HG02759 (cell line): ENCODE measurements at regions not wholly inside any gene's neighbourhood (a gene's known extent, or its start where the extent isn't known, plus 50 kb on each side); places are given as distances from the start of the nearest gene placed in this dataset.

Experiments used
- ATAC-seq: cut with Tn5 transposase; IDR thresholded peaks from one replicate; pipeline ENCODE4 v1.9.1; 2021; ENCODE audit warnings: mild to moderate bottlenecking, moderate library complexity; ENCODE audit not compliant: unreplicated experiment

GRCh38 chr3:75985432-75985831 lies 200.1 kb upstream of the ZNF717 start:
- no peak for ATAC-seq

- no peak for ATAC-seq
Observed at GRCh38 chr3:76010252-76010651, 224.9 kb upstream of the ZNF717 start.

- ATAC-seq: no peak
Observed at GRCh38 chr3:76011121-76011520, 225.8 kb upstream of the ZNF717 start.

GRCh38 chr3:76015496-76015895 lies 230.1 kb upstream of the ZNF717 start:
- ATAC-seq: no peak

GRCh38 chr3:76016111-76016510 lies 230.8 kb upstream of the ZNF717 start:
- ATAC-seq: no peak

GRCh38 chr3:76016769-76017439 lies 231.6 kb upstream of the ZNF717 start:
- no peak for ATAC-seq

- no peak for ATAC-seq
Observed at GRCh38 chr3:76021376-76021775, 236.0 kb upstream of the ZNF717 start.

DNA sequence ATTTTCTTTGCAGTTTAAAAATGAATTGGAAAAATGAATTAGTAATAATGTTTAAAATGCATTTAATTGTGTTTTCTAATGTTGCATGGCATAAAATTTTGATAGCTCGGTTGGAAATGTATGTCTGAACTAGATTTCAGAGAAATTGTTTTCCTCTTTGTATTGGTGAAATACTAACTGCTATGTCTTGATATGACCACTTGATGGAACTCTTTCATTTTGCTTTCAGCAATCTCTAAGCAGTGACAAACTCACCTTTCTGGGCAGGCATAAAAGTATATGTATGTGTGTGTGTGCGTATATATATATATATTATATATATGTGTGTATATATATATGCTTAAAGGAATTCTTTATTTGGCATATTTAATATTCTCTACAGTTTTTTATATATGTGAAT lies 239.3 kb upstream of the ZNF717 start:
- no peak for ATAC-seq

- ATAC-seq: no peak
Observed at GRCh38 chr3:76025561-76025960, 240.2 kb upstream of the ZNF717 start.

GRCh38 chr3:76026379-76026778 lies 241.0 kb upstream of the ZNF717 start:
- ATAC-seq: no peak

DNA sequence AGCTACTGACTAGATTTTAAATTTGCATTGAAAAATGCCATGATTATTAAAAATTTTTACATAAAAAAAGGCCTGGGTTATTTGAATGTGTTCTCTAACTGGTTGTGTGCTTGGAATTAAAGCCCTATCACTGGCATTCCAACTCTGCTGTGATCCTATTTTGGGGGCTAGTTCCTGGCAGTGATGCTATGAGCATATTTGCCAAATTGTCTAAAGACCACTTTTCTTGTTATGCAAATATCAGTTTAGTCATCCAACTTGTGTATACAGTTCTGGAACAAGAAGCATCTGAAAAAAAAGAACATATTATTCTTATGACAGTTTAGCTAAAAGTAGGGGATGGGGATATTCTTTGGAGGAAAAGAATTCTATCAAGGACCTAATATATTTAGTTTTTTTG lies 243.4 kb upstream of the ZNF717 start:
- no peak for ATAC-seq

DNA sequence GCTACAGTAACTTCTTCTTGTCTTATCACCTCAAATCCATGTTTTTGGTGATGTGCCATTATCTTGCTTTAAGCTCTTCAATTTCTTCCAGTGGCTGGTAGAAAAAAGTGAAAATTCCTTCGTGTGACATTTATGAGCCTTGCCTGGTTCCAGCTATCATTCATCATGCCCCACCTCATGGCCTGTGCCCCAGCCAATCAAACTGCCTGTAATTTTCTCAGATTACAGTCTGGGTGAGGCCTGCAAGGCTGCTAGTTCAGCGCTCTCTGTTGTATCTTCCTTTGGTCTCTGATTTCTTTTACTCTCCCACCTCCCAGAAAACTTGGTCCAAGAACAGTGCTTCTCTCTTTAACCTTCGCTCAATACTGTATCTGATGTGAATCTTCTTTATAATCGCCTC lies 249.3 kb upstream of the ZNF717 start:
- no peak for ATAC-seq

GRCh38 chr3:76035117-76035516 lies 249.8 kb upstream of the ZNF717 start:
- ATAC-seq: no peak

DNA sequence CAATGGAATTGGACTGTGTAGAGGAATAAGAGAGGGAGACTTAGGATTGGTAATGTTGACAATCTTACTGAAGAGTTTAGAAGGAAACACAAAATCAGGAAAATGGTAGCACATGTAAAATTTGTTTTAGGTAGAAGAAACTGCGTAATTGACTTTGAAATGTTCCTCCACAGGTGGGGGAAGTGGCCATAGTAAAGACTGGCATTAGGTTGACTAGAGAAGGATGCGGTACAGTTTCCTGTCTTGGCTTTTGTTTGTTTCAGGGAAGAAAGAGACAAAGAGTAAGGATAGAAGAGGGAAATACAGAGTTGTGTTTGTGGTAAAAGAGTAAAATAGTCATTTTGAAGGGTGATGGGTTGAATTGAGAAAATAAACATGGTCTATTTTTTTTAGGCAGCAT lies 253.6 kb upstream of the ZNF717 start:
- no peak for ATAC-seq

- no peak for ATAC-seq
Observed at GRCh38 chr3:76039431-76039830, 254.1 kb upstream of the ZNF717 start.

DNA sequence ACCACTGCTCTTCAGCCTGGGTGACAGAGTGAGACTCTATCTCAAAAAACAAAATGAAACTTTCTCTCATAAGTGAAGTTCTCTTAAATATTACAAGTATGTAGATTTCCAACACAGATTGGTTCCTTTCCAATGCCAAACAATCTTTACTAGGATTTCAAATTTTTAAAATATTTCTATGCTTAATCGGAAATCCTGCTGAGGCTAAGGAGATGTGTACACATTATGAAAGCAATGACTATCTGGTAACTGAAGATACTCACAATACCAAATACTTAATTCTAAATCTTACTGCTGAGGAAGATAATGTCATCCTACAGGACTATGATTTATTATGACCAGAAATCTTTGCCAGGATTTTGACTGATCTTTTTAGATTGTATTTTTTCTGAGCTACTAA lies 255.6 kb upstream of the ZNF717 start:
- ATAC-seq: no peak

DNA sequence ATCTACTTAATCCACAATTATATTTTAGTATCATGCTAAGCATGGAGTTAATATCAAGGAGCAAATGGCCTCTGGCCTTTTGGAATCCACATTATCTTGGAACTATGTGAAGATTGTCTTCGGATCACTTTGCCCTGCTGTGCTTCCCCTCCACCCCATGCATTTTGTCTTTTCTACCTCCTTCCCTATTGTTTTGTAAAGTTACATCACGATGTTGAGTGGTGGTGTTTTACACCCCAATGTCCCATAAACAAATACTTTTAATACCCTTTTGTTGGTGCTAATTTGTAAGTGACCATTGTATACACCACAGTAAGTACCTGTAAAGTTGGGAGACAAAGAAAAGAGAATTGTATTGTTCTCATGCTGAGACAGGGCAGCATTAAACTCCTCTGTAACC lies 258.4 kb upstream of the ZNF717 start:
- ATAC-seq: no peak

DNA sequence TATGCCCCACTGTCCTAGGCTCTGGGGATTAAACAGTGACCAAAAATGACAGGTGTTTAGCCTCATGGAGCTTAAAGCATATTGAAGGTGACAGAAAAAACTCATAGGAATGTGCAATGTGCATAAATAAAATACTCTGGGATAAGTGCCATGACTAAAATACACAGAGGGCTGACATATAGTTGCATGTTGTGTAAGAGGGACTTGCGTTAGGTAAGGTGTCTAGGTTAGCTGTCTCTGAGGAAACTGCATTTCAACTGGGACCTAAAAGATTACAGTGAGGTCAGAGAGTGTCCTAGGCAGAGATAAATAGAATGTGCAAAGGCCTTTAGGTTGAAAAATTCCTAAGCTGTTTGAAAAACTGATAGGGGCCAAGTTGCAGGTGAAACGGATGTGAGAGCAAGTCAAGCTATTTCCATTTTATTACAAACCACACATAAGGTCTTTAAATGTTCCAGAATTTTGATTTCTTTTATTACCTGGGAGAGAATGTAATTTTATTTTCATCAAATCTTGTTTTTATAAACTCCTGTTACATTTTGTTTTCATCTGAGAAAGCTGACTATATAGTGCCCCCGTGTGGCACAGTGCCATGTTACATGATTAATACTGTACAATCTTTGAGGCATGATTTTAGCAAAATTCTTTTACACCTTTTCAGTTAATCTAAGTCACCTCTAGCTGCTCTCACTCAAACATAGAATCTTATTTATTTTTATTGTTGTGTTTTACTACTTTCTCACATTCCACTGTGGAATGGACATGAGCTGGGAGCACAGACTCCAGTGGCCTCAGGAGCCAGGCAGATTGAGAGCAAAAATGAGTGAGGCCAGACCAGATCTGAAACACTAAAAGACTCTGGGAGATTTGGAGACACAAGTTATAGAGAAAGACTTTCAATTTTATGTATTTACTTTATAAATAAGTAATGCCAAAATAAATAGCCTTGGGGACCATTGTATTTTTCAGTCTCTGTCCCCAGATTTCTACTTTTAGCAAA lies 259.6 kb upstream of the ZNF717 start:
- no peak for ATAC-seq

DNA sequence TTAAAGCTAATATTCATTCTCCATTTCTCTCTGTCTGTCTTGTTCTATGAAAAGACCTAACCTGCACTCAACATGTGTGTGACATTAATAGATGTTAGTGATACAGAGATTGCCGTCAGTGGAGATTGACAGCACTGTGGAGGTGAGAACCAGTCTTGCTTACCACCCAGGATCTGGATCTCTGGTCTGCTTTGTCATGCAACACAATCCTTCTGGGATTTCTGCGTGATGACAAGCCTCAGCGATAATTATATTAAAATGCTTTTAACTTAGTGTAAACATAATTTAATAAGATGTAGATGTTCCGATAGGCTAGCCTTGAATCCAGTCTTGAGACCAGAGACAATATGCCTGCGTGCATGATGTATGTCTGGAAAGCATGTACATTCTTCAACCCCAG lies 262.0 kb upstream of the ZNF717 start:
- ATAC-seq: no peak

DNA sequence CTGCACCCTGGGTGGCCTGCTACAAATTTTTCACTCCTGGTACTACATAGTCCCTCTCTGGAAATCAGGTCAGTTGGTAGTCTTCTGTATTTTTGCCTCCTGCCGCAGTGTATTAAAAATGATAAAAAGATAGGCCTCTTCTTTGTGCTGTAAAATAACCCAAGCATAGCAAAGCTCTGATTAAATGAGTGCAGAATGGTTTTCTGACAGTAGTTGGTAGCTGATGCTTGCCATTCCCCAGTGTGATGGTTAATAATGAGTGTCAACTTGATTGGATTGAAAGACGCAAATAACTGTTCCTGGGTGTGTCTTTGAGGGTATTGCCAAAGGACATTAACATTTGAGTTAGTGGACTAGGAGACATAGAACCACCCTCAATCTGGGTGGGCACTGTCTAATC lies 264.4 kb upstream of the ZNF717 start:
- no peak for ATAC-seq

DNA sequence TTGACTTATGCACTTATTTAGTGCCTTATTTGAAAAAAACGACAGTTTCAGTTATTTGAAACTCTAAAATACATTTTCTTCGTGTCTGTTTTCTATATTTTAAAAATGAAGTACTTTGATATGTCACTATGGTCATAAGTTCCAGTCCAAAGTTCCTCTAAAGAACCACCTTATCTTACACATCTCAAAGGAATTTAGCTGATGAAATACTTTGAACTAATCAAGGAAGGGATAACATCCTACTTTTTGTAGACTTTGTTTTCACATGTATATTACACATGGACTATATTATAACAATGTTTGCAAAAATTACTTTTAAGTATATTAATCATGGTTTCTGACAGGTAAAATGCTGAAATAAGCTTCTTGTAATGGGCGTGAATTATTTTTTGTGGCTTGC lies 265.8 kb upstream of the ZNF717 start:
- no peak for ATAC-seq

- ATAC-seq: no peak
Observed at GRCh38 chr3:76054404-76054803, 269.1 kb upstream of the ZNF717 start.
